Fibroblast of lung (primary cell): ENCODE measurements at regions not wholly inside any gene's neighbourhood (a gene's known extent, or its start where the extent isn't known, plus 50 kb on each side); places are given as distances from the start of the nearest gene placed in this dataset.
"Not testable (repeated sequence)": the region's sequence is repeated elsewhere in the genome, so short reads cannot be mapped to it uniquely, and the experiment has no call there.

Experiments
- DNase-seq, 2 donors: peaks; one replicate each; pipeline versions ENCODE4 v3.0.0 to v3.0.0-alpha.2; 2010; ENCODE audit warnings: low read depth in 2 of 2
- H2AFZ ChIP-seq: 2 replicates; pipeline ENCODE4 v1.5.1; 2012; ENCODE audit warnings: low read length, control low read depth, inconsistent platforms
- H3K27ac ChIP-seq: 2 replicates; pipeline ENCODE4 v1.5.1; 2011; ENCODE audit warnings: low read length, control low read depth; ENCODE audit not compliant: insufficient read depth
- H3K27me3 ChIP-seq: 2 replicates; pipeline ENCODE4 v1.5.1; 2011; ENCODE audit warnings: mild to moderate bottlenecking, low read length; ENCODE audit not compliant: control insufficient read depth, insufficient read depth
- H3K36me3 ChIP-seq: 2 replicates; pipeline ENCODE4 v1.5.1; 2011; ENCODE audit warnings: low read length; ENCODE audit not compliant: control insufficient read depth, insufficient read depth
- H3K4me1 ChIP-seq: 2 replicates; pipeline ENCODE4 v1.5.1; 2011; ENCODE audit warnings: low read length; ENCODE audit not compliant: control insufficient read depth, insufficient read depth; ENCODE audit errors: extremely low read depth
- H3K4me2 ChIP-seq: 2 replicates; pipeline ENCODE4 v1.5.1; 2011; ENCODE audit warnings: low read length, control low read depth; ENCODE audit not compliant: insufficient read depth; ENCODE audit errors: extremely low read depth
- H3K4me3 ChIP-seq, 4 experiments: fragments of 200-600 bp in 1 of 4; sonication (generic) in 1 of 4; replicated peaks in 1 of 4; 2 replicates each; pipeline ENCODE4 v1.5.1; 2011 to 2016; ENCODE audit warnings: low read length in 4 of 4, low read depth in 3 of 4, mild to moderate bottlenecking in 3 of 4, control low read depth in 2 of 4, inconsistent platforms in 1 of 4, mixed read lengths in 1 of 4; ENCODE audit not compliant: insufficient read depth in 1 of 4; ENCODE audit errors: control extremely low read depth in 1 of 4
- H3K79me2 ChIP-seq: 2 replicates; pipeline ENCODE4 v1.5.1; 2012; ENCODE audit warnings: mild to moderate bottlenecking, low read length, inconsistent platforms; ENCODE audit not compliant: control insufficient read depth, insufficient read depth
- H3K9ac ChIP-seq: 2 replicates; pipeline ENCODE4 v1.5.1; 2011; ENCODE audit warnings: mild to moderate bottlenecking, low read length, control low read depth; ENCODE audit not compliant: insufficient read depth
- H3K9me3 ChIP-seq: 2 replicates; pipeline ENCODE4 v1.5.1; 2012; ENCODE audit warnings: low read depth, low read length; ENCODE audit not compliant: control insufficient read depth, insufficient read depth
- H4K20me1 ChIP-seq: 2 replicates; pipeline ENCODE4 v1.5.1; 2011; ENCODE audit warnings: low read length; ENCODE audit not compliant: control insufficient read depth, insufficient read depth; ENCODE audit errors: extremely low read depth
- CTCF ChIP-seq, 2 donors: IDR thresholded peaks in 1 of 2; conservative IDR thresholded peaks in 1 of 2; 1 replicate in 1 of 2; 2 replicates in 1 of 2; pipeline ENCODE4 v1.5.1; 2011 to 2012; ENCODE audit warnings: low read length in 2 of 2, control low read depth in 1 of 2, inconsistent platforms in 1 of 2, low read depth in 1 of 2, mild to moderate bottlenecking in 1 of 2
- EZH2 ChIP-seq: IDR thresholded peaks from 2 replicates; pipeline ENCODE4 v1.5.1; 2012; ENCODE audit warnings: low read length, control low read depth, mild to moderate bottlenecking; ENCODE audit errors: missing control alignments

- H4K20me1 ChIP-seq = no peaks in the 10 kb centered on the region
- H3K4me2 ChIP-seq = no peak overlapping the region
- H2AFZ ChIP-seq = no peak overlapping the region
- H3K27me3 ChIP-seq = no peaks in the 10 kb centered on the region
- no peak for DNase-seq
- H3K36me3 ChIP-seq = no peaks in the 10 kb centered on the region
- H3K4me1 ChIP-seq = no peaks in the 10 kb centered on the region
- no peak overlapping the region for H3K27ac ChIP-seq
- no peak for TF ChIP-seq CTCF (conservative IDR thresholded peaks at IDR 0.05 in 1 of 2, IDR thresholded peaks at IDR 0.05 in 1 of 2; ENCODE audit: low read depth in 1 of 2, low read length in 2 of 2)
- TF ChIP-seq EZH2 = no peak
- H3K4me3 ChIP-seq = no peak overlapping the region
- H3K9me3 ChIP-seq = no peaks in the 10 kb centered on the region
- no peaks in the 10 kb centered on the region for H3K79me2 ChIP-seq
- H3K9ac ChIP-seq = no peak overlapping the region
Measured at GRCh38 chr12:131327521-131328488, 374.1 kb downstream of the ADGRD1 start.

GRCh38 chr12:131328861-131329845 lies 375.4 kb downstream of the ADGRD1 start:
- H3K27ac ChIP-seq, H3K27me3 ChIP-seq, H3K4me1 ChIP-seq, H2AFZ ChIP-seq, H3K79me2 ChIP-seq, DNase-seq, H3K9ac ChIP-seq, H4K20me1 ChIP-seq, H3K4me2 ChIP-seq, H3K9me3 ChIP-seq, H3K36me3 ChIP-seq, H3K4me3 ChIP-seq: not testable (repeated sequence)

DNA sequence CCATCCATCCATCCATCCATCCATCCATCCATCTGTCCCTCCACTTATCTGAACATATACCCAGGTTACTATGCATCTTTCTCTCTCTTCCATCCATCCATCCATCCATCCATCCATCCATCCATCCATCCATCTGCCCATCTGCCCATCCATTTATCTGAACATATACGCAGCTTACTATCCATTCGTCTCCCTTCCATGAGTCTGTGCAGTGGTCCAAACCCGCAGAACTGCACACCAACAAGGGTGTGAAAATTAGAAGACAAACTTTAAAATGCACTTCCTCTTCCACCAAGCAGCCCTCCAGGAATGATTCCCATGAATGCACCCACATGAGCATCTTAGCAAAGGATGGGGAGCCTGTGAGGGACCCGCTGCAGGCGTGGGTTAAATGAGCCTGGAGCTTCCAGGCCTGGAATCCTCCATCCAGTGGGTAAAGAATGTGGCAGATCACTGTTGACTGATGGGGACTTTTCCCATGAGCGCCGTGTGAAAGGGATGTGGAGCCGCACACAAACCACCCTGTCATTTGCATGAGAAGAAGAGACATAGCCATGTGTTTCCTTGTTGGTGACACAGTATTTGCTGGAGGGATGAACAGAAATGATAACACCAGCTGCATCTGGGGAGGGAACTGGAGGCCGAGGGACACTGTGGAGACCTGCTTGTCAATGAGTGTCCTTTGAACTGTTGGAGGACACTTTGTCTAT lies 376.6 kb downstream of the ADGRD1 start:
- H3K4me2 ChIP-seq = no peak overlapping the region
- H3K9ac ChIP-seq = no peak overlapping the region
- no peaks in the 10 kb centered on the region for H3K4me1 ChIP-seq
- no peaks in the 10 kb centered on the region for H3K9me3 ChIP-seq
- no peaks in the 10 kb centered on the region for H3K79me2 ChIP-seq
- H3K36me3 ChIP-seq = no peaks in the 10 kb centered on the region
- H2AFZ ChIP-seq = no peak overlapping the region
- H3K27me3 ChIP-seq = no peaks in the 10 kb centered on the region
- no peak overlapping the region for H3K4me3 ChIP-seq
- no peaks in the 10 kb centered on the region for H4K20me1 ChIP-seq
- no peak for DNase-seq
- no peak overlapping the region for H3K27ac ChIP-seq
- TF ChIP-seq CTCF (conservative IDR thresholded peaks at IDR 0.05 in 1 of 2, IDR thresholded peaks at IDR 0.05 in 1 of 2; ENCODE audit: low read depth in 1 of 2, low read length in 2 of 2) (no peak), EZH2 (no peak)
